Prostate gland (tissue), 2 donors: ENCODE measurements at regions not wholly inside any gene's neighbourhood (a gene's known extent, or its start where the extent isn't known, plus 50 kb on each side); places are given as distances from the start of the nearest gene placed in this dataset.

Experiments used
- CTCF ChIP-seq, 4 experiments: fragments of 200-600 bp in 2 of 4; fragments of 450-650 bp in 2 of 4; sonication (generic) in 2 of 4; IDR thresholded peaks; 1 replicate in 3 of 4; 2 replicates in 1 of 4; pipeline ENCODE4 v1.5.1; 2016 to 2019; ENCODE audit warnings: antibody characterized with exemption in 4 of 4, mild to moderate bottlenecking in 2 of 4, moderate library complexity in 2 of 4
- POLR2A ChIP-seq: fragments of 450-650 bp; IDR thresholded peaks from one replicate; pipeline ENCODE4 v1.6.1; 2016; ENCODE audit warnings: antibody characterized with exemption, mild to moderate bottlenecking

GRCh38 chr5:125228363-125229070, 482.1 kb upstream of the ZNF608 start:
- TF ChIP-seq CTCF (IDR thresholded peaks at IDR 0.05) (no peak), POLR2A (no peak)
